Stimulated activated naive CD4-positive, alpha-beta T cell (primary cell): ENCODE measurements at regions not wholly inside any gene's neighbourhood (a gene's known extent, or its start where the extent isn't known, plus 50 kb on each side); places are given as distances from the start of the nearest gene placed in this dataset.
"Not testable (repeated sequence)": the region's sequence is repeated elsewhere in the genome, so short reads cannot be mapped to it uniquely, and the experiment has no call there.

Experiments used
- DNase-seq, 6 experiments: peaks; one replicate each; lab custom pipeline; 2025; lab: John Stamatoyannopoulos, UW

DNA sequence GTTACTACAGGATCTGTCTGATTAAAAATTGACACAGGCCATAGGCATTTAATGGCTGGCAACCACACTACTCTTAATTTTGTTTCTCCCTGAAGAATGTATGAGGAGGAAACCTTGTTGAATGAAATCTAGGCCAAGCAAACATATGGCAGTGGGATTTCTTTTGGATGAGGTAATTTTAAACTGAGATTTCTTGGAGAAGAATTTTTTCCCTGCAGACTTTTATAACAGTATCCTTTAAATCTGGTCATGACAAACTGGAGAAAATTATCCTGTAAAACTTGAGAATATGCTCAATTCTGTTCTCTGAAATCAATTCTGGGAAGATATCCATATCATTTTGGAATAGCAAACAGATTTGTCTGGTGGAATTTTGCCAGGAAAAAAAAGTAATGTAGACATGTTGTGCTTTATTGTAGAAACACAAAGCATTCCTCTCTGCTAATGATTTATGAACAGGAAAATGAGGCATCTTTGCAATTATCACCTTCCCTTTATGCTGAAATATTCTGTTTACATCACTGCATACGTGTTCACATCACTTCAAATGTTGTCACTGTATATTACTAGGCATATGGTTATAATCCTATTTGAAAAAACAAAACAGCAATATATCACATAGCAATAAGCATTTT, 108.3 kb upstream of the ARSJ start:
- DNase-seq = no peak

DNA sequence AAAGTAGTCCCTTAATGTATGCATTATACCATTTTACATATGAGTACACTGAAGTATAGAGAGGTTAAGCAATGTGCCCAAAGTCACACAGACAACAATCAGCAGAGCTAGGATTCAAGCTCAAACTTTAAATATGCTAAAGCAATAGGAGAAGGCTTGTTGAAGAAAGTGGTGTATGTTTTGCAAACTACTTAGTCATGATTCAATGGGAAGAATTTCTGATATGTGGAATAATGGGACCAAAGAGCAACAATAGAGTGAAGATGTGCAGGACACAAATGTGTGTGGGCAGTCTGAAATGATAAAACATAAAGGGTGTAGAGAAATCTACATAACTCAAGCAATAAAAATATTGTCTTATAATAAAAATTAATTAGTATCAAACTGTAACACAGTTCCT, 109.0 kb upstream of the ARSJ start:
- no peak for DNase-seq

DNA sequence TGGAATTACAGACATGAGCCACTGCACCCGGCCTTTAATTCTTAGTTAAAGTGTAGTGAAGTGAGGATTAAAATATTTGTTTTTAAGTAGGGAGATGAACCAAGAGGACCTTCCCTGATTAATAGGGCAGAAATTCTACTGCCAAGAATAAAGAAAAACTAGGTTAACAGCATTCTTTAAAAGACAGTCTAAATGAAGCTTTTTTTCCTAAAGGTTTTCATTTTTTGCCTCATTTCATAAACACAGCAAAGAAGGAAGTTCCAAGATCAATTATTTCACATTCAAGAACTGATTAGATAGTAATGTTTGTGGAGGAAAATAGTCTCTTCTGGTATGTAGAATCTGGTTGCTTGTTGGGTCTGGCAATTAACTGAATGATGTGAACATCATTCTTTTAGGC, 112.1 kb upstream of the ARSJ start:
- no peak for DNase-seq

DNA sequence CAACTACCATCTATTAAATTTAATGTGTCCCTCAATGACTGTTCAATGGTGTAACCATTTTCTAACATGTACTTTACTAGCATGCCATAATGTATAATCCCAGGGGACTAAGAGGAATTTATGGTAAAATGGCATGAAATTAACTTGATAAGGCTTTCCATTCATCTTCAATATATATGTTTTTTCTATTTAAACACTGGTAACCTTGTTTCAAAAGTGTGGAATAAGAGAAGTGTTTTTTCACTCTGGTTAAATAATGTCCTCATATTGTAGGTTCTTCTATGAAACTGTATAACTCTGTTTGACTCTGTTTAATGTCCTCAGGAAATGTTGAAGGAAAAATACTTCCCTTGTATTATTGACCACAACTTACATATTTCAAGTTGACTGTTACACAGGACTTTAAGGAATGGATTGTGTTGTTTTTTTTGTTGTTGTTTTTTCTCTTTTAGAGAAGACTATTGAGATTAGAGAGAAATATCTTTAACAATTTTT, 113.8 kb upstream of the ARSJ start:
- no peak for DNase-seq

DNA sequence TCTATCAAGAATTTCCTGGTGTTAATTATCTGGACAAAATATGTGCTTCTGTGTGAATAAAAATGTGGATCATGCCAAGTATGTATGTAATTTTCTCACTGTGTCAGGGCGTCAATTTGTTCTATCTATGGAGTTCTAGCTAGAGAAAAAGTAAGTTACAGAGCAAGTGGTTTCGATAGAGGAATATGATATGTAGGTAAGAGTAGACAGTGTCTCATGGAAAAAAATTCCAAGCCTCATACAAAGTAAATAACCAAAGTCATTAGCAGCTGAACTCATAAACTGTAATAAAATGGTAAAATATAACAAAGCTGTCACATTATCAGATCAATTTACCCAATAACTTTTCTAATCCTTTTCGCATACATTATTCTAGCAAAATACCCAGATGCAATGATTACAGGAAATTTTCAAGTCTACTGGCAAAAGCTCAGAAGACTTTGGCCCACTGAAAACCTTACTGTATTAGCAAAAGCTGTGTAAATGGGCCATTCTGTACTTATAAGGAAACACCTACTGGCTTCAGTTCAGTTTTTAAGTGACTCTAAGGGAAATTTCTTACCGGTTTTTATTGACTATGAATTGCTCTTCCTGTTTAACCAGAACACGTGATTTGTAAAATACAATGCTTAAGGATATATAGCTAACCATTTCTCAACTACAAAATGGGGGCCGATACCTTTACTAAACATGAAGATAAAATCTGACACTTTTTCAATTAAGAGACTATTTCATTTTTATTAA, 121.0 kb upstream of the ARSJ start:
- DNase-seq = no peak

DNA sequence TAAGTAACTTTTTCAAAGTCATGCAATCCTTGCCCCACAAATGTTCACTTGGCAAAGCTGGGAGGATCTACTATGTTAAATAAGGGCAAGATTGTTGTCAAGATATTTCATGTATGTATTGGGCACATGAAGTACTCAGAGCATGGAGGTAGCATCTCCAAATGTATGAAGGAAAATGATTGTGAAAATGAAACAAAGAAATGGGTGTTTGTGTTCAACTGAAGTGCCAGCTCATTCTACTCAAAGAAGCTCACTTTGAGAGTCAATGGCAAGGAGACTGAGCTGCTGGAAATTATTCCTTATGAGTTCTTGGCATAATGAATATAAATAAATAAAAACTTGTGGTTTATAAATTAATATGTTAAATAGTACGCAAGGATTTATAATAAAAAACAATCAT, 124.5 kb upstream of the ARSJ start:
- no peak for DNase-seq

DNA sequence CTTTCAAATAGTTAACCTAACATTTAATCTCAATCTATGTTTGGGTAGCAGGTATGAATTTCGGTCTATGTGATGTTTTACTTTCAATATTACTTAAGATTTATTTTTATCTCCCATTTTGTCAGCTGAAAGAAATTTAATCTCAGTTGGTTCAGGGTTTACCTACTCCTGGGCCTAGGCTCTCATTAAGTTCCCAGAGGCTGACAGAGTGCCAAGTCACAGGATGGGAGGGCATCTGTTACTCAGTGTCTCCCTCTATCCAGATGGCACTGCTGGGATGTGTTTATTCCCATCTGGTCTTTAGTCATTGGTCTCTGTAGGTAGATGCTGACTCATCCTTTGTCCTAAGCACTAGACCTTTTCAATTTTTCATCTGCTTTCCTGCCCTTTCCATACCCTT, 129.4 kb upstream of the ARSJ start:
- DNase-seq = no peak

DNA sequence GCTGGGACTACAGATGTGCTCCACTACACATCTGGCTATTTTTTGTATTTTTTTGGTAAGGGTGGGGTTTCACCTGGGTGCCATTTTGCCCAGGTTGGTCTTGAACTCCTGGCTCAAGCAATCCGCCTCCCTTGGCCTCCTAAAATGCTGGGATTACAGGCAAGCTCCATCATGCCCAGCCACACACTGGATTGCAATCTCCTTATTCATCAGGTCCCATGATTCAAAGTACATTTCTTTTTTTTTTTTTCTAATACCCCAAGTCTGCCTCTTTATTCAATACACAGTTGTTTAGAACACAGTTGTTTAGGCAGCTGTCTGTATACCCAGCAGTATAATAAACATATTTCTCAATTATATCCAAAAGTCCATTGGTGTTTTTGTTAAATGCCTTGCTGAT, 130.3 kb upstream of the ARSJ start:
- DNase-seq = no peak

DNA sequence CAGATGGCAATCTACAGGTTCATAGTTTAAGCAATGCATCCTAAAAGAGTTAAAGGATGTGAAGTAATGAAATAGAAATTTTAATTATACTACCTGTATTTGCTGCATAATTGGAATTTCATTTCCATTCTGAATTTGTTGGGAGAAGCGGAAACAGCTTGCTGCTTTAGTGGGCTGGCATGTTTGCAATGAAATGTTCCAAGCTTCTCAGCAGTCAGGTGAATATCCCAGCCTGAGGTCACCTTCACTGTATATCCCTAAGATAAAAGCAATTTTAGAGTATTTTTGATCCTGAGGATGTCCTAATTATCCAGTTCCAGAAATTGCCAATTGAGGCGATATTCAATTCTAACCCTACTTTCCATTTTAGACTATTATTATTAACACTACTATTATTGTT, 136.1 kb upstream of the ARSJ start:
- DNase-seq = no peak

DNA sequence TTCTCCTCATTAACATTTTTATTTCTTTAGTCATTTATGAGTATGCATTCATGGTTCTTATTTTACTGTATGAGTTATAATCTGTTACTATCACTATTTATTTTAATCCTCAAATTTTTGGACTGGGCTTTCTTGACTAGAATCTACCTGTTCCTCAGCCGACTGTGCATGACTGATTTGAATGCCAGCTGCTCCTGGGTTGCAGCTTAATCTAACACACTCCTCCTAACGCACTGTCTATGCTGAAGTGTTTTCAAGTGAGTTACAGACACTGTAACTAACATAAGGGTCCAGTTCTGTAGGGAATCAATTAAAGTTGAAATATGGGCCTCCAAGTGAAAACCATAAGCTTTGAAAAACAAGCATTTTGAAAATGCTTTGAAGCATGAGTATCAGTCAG, 137.4 kb upstream of the ARSJ start:
- no peak for DNase-seq

DNA sequence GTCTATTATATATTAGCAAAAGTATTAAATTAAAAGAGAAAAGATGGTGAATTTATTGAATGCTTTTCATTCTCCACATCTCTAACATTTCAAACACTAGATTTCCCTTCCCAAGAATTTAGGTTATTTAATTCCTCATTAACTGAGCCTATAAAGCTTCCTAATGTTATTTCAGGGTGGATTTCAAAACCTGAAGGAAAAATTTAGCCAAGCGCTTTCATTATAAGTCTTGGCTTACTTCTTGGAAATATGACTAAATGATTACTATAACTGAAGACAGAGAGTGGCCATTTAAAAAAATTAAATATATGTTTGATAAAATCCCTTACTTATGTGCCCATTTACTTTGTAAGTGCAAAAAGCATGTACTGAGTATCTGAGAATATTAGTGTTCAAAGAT, 141.8 kb upstream of the ARSJ start:
- no peak for DNase-seq

DNA sequence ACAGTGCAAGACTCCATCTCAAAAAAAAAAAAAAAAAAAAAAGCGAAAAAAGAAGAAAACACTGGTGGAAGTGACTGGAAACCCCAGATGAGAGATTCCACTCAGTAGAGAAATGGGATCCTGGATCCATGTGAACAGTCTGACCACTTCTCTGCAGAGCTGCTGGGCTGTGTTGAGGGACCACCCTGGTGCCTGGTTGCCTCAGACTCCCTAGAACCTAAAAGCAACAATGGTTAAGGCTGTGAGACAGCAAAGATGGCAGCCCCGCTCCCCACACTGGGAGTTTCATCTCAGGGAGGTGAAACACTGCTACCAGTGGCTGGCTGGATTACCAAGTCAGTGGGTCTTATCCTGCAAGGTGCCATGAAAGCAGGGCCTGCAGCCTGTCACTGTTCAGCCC, 152.8 kb upstream of the ARSJ start:
- no peak for DNase-seq

DNA sequence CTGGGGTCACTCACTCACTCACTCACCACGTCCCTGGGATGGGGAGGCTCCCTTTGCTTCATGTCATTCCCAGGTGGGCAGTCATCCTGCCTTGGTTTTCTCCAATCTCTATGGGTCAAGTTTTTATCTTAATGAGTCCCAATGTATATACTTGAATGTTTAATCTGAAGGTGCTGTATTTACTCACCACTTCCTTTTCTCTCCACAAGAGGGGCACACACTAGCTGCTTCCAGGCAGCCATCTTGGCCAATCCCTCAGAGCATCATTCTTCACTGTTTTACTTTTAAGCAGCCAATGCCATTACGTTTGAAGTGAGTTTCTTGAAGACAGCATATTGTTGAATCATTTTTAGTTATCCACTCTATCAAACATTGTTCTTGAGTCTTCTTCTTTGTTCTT, 153.4 kb upstream of the ARSJ start:
- DNase-seq = no peak

DNA sequence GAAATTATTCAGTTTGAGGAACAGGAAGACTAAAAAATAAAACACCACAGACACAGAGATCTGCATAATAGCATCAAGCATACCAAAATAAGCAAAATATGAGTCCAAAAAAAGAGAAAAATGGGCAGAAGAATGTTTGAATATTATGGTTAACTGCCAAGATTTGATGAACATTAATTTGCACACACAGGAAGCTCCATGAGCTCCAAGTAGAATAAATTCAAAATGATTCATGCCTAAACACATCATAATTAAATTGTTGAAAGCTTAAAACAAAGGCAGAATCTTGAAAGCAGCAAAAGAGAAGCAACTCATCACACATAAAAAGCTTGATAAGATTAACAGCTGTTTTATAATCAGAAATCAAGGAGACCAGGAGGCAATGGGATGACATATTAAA, 156.6 kb upstream of the ARSJ start:
- DNase-seq = no peak

DNA sequence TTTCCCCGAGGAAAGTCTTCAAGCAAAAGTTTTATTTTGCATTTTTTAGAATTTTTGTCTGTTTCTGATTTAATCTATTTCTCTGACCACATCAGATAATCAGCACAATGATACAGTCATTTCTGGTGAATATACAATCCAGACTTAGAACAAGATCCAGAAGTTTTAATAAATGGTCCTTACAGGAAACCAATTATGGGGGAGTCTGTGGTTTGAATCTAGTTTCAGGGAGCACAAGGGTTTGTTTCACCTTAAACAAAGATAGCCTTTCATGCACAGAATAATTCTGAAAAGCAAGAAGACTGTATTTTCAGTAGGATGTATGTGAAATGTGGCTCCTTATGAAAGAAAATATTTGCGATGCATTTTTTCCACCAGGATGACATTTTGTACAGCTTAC, 158.5 kb upstream of the ARSJ start:
- no peak for DNase-seq

DNA sequence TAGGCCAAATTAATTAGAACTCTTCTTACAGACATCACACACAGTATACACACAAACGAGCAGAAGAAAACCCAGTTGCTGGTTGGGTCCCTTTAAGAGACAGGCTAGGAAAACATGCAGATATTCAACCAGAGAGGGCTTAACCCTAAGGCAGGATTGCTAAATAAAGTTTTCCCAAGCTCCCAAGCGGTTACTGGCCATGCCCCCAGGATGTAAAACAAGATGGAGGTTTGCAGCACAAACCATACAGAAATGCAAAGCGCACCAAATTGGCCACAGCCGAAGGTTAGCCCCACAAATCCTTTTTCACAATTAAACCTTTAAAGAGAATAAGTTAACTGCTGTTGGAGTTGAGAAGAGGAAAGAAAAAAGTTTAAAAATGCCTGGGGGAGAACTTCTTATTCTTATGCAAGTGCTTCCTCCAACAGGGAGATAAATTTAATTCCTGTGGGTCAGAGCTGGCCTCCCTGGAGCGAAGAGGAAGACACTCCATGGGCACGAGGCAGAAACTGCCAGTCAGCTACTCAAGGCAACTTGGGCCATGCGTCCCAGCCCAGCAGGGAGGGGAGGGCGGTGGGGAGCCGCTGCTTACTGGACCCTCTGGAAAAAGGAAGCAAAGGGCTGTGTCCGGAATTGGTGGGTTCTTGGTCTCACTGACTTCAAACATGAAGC, 167.6 kb upstream of the ARSJ start:
- DNase-seq = no peak

DNA sequence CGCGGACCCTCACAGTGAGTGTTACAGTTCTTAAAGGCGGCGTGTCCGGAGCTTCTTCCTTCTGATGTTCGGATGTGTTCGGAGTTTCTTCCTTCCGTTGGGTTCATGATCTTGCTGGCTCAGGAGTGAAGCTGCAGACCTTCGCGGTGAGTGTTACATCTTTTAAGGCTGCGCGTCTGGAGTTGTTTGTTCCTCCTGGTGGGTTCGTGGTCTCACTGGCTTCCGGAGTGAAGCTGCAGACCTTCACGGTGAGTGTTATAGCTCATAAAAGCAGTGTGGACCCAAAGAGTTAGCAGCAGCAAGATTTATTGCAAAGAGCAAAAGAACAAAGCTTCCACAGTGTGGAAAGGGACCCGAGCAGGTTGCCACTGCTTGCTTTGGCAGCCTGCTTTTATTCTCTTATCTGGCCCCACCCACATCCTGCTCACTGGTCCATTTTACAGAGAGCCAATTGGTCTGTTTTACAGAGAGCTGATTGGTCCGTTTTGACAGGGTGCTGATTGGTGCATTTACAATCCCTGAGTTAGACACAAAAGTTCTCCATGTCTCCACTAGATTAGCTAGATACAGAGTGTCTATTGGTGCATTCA, 168.3 kb upstream of the ARSJ start:
- peak in 3 of 6 experiments; percentile 13 to 49 (median 18) for DNase-seq

DNA sequence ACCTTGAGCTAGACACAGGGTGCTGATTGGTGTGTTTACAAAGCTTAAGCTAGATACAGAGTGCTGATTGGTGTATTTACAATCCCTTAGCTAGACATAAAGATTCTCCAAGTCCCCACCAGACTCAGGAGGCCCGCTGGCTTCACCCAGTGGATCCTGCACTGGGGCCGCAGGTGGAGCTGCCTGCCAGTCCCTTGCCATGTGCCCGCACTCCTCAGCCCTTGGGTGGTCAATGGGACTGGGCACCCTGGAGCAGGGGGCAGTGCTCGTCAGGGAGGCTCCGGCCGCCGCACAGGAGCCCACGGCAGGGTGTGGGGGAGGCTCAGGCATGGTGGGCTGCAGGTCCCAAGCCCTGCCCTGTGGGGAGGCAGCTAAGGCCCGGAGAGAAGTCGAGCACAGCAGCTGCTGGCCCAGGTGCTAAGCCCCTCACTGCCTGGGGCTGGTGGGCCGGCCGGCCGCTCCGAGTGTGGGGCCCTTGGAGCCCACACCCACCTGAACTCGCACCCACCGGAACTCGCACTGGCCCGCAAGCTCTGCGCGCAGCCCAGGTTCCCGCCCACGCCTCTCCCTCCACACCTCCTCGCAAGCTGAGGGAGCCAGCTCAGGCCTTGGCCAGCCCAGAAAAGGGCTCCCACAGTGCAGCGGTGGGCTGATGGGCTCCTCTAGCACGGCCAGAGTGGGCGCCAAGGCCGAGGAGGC, 169.1 kb upstream of the ARSJ start:
- not testable (repeated sequence) for DNase-seq

DNA sequence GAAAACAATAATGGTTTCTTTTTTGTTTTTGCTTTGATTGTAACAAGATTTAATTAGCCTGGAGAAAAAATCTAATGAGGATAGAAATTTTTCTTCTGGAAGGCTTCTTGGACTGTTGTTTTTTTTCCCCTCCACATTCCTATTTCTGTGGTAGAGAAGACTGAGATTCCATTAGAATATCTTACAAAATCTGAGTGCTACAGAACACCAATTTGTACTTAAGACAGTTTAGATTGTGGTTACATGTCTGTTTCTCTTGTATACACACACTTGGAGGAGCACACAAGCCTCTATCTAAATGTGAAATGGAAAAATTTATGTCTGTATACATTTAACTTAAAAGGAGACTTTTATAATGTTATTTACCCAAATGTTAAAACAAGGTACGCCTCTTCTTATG, 176.9 kb upstream of the ARSJ start:
- no peak for DNase-seq

DNA sequence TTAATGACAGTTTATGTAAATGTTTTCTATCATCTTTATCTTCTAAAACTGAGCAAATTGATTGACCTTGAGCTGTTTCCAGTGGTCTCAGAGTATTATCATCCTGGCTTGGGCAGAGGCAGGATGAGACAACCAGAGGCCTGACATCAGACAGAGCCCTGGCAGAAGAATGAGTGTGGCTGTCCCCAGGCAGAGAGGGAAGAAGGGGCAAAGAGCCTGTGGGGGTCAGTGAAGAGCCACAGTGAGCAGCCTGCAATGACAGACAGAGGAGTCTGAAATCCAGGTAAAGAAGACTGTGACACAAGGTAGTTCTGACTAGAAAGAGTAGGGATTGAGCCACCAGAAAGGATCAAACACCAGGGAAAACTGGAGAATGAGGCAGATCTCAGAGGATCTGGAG, 182.4 kb upstream of the ARSJ start:
- DNase-seq = no peak

DNA sequence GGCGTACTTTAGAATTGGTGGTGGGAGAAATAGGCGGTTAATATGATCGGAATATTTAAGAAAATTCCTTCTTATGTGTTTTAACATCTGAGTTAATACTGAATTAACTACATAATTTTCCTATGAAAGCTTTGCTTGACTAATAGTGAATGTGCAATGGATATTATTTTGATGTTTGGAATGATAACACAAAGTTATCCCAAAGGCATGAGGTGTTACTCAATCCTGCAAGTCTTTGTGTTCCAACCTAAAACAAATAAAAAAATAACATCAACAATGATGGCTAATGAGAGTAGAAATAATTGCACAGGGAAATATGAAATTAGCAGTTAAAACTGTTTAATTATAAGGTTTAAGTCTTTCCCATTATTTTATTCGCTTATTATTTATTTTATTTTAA, 183.6 kb upstream of the ARSJ start:
- DNase-seq = no peak

DNA sequence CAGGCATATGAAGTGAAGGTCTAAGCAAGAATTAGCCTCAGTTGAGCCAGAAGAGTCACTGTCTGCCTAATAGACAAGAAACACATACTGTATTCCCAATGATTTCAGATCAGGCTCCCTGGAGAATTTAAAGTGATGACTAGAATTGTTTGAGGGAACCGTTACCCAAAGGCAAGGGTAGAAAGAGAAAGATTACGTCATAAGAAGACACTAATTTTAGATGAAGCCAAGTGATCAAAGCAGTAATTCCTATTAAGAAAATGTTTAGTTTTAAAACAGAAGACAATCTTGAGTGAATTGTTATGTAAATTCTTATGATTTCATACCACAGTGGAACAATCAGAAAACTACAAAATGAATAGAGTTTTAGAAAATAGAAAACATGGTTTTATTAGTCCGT, 194.5 kb upstream of the ARSJ start:
- DNase-seq = no peak
